ENCODE measurements at regions not wholly inside any gene's neighbourhood (a gene's known extent, or its start where the extent isn't known, plus 50 kb on each side); places are given as distances from the start of the nearest gene placed in this dataset.

DNA sequence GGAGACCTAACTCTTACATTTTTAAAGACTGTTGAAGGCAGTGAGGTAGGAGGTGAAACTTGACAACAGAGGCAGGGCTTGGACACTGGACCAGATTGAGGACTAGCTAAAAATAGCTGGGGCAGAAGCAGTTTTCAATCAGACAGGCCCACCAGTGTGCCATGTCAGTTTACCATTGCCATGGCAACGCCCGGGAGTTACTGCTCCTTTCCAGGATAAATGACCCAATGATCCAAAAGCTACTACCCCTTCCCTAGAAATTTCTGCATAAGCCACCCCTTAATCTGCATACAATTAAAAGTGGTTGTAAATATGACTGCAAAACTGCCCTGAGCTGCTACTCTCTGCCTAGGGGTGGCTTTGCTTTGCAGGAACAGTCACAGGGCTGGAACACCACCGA lies 53.2 kb upstream of the PKP2 start:
- TF ChIP-seq, protein P1, sequence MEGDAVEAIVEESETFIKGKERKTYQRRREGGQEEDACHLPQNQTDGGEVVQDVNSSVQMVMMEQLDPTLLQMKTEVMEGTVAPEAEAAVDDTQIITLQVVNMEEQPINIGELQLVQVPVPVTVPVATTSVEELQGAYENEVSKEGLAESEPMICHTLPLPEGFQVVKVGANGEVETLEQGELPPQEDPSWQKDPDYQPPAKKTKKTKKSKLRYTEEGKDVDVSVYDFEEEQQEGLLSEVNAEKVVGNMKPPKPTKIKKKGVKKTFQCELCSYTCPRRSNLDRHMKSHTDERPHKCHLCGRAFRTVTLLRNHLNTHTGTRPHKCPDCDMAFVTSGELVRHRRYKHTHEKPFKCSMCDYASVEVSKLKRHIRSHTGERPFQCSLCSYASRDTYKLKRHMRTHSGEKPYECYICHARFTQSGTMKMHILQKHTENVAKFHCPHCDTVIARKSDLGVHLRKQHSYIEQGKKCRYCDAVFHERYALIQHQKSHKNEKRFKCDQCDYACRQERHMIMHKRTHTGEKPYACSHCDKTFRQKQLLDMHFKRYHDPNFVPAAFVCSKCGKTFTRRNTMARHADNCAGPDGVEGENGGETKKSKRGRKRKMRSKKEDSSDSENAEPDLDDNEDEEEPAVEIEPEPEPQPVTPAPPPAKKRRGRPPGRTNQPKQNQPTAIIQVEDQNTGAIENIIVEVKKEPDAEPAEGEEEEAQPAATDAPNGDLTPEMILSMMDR (conservative IDR thresholded peaks at IDR 0.05 in 1 of 2, IDR thresholded peaks at IDR 0.05 in 1 of 2; ENCODE audit: extremely low read depth in 1 of 2, insufficient read depth in 1 of 2, low read depth in 1 of 2, low read length in 2 of 2): no peak
- TF ChIP-seq EZH2 (IDR thresholded peaks at IDR 0.05; ENCODE audit: borderline replicate concordance, low read length): no peak

Measured in mammary epithelial cell (primary cell).